RCC 7860 (cell line): ENCODE measurements at regions not wholly inside any gene's neighbourhood (a gene's known extent, or its start where the extent isn't known, plus 50 kb on each side); places are given as distances from the start of the nearest gene placed in this dataset.
"Not testable (repeated sequence)": the region's sequence is repeated elsewhere in the genome, so short reads cannot be mapped to it uniquely, and the experiment has no call there.

Experiments used
- DNase-seq: peaks from one replicate; pipeline ENCODE4 v3.0.0-alpha.2; 2015; ENCODE audit warnings: low spot score
- FAIRE-seq: peaks from 2 replicates; lab custom pipeline; 2012; peaks lifted over from hg19 to GRCh38; lab: Jason Lieb, UNC

- FAIRE-seq (no peak), DNase-seq (no peak)
These were observed 175.3 kb downstream of the MBL2 start for GRCh38 chr10:52597189-52597863.

GRCh38 chr10:52598936-52599335, 173.6 kb downstream of the MBL2 start:
- no peak for DNase-seq
- FAIRE-seq = peak; percentile 58

- FAIRE-seq (no peak), DNase-seq (no peak)
These were observed 172.9 kb downstream of the MBL2 start for GRCh38 chr10:52599551-52600200.

- DNase-seq, FAIRE-seq: not testable (repeated sequence)
These were observed 168.5 kb downstream of the MBL2 start for GRCh38 chr10:52604131-52604530.

- DNase-seq = no peak
- no peak for FAIRE-seq
These were observed 163.5 kb downstream of the MBL2 start for GRCh38 chr10:52609071-52609470.

GRCh38 chr10:52609626-52610240, 162.9 kb downstream of the MBL2 start:
- DNase-seq (no peak), FAIRE-seq (no peak)

- FAIRE-seq = no peak
- DNase-seq = no peak
These were observed 157.3 kb downstream of the MBL2 start for GRCh38 chr10:52615331-52615730.

GRCh38 chr10:52615756-52616394, 156.7 kb downstream of the MBL2 start:
- DNase-seq (no peak), FAIRE-seq (no peak)

- DNase-seq = no peak
- no peak for FAIRE-seq
These were observed 156.2 kb downstream of the MBL2 start for GRCh38 chr10:52616395-52616764.

- no peak for DNase-seq
- FAIRE-seq = peak; percentile 5
These were observed 155.2 kb downstream of the MBL2 start for GRCh38 chr10:52617346-52617745.

GRCh38 chr10:52619052-52619451, 153.5 kb downstream of the MBL2 start:
- FAIRE-seq (no peak), DNase-seq (no peak)

- FAIRE-seq = no peak
- DNase-seq = no peak
These were observed 150.9 kb downstream of the MBL2 start for GRCh38 chr10:52621635-52622079.

- FAIRE-seq (no peak), DNase-seq (no peak)
These were observed 148.8 kb downstream of the MBL2 start for GRCh38 chr10:52623761-52624160.

GRCh38 chr10:52627279-52627678, 145.3 kb downstream of the MBL2 start:
- DNase-seq = no peak
- FAIRE-seq = no peak

- FAIRE-seq = no peak
- DNase-seq = no peak
These were observed 141.4 kb downstream of the MBL2 start for GRCh38 chr10:52631146-52631545.

GRCh38 chr10:52631648-52632047, 140.9 kb downstream of the MBL2 start:
- FAIRE-seq = no peak

GRCh38 chr10:52632591-52632990, 140.0 kb downstream of the MBL2 start:
- FAIRE-seq (no peak), DNase-seq (no peak)

More at GRCh38 chr10:52631648-52632047, 140.9 kb downstream of the MBL2 start:
- DNase-seq = no peak

- no peak for DNase-seq
- FAIRE-seq = no peak
These were observed 139.3 kb downstream of the MBL2 start for GRCh38 chr10:52633266-52633665.

- no peak for FAIRE-seq
- no peak for DNase-seq
These were observed 136.9 kb downstream of the MBL2 start for GRCh38 chr10:52635651-52636050.

GRCh38 chr10:52636874-52637273, 135.7 kb downstream of the MBL2 start:
- DNase-seq (no peak), FAIRE-seq (no peak)

GRCh38 chr10:52637592-52637991, 135.0 kb downstream of the MBL2 start:
- FAIRE-seq = no peak
- no peak for DNase-seq

GRCh38 chr10:52639652-52640051, 132.9 kb downstream of the MBL2 start:
- DNase-seq = no peak
- no peak for FAIRE-seq
